HG02763 (cell line): ENCODE measurements at regions not wholly inside any gene's neighbourhood (a gene's known extent, or its start where the extent isn't known, plus 50 kb on each side); places are given as distances from the start of the nearest gene placed in this dataset.
"Not testable (repeated sequence)": the region's sequence is repeated elsewhere in the genome, so short reads cannot be mapped to it uniquely, and the experiment has no call there.

Experiments
- ATAC-seq: cut with Tn5 transposase; IDR thresholded peaks from one replicate; pipeline ENCODE4 v1.9.1; 2021; ENCODE audit warnings: mild to moderate bottlenecking, moderate library complexity; ENCODE audit not compliant: unreplicated experiment

GRCh38 chrX:65331371-65331770, 203.2 kb downstream of the LAS1L start:
- no peak for ATAC-seq

- no peak for ATAC-seq
These were observed 234.3 kb downstream of the LAS1L start for GRCh38 chrX:65300104-65300809.

- not testable (repeated sequence) for ATAC-seq
These were observed 251.7 kb downstream of the LAS1L start for GRCh38 chrX:65282905-65283304.

- ATAC-seq, result no peak
These were observed 261.4 kb downstream of the LAS1L start for GRCh38 chrX:65273152-65273551.

GRCh38 chrX:65266482-65266881, 268.1 kb downstream of the LAS1L start:
- no peak for ATAC-seq

- ATAC-seq, result no peak
These were observed 277.6 kb upstream of the ZC4H2 start for GRCh38 chrX:65253817-65254216.

GRCh38 chrX:65241059-65241721, 264.9 kb upstream of the ZC4H2 start:
- ATAC-seq, result no peak

- no peak for ATAC-seq
These were observed 227.3 kb upstream of the ZC4H2 start for GRCh38 chrX:65203545-65203944.

- ATAC-seq, result no peak
These were observed 220.6 kb upstream of the ZC4H2 start for GRCh38 chrX:65196758-65197360.

- no peak for ATAC-seq
These were observed 219.4 kb upstream of the ZC4H2 start for GRCh38 chrX:65195621-65196020.

- ATAC-seq, result no peak
These were observed 218.3 kb upstream of the ZC4H2 start for GRCh38 chrX:65194547-65194946.

- ATAC-seq, result not testable (repeated sequence)
These were observed 187.1 kb upstream of the ZC4H2 start for GRCh38 chrX:65163325-65163724.

GRCh38 chrX:65148232-65148631, 172.0 kb upstream of the ZC4H2 start:
- ATAC-seq, result no peak

- ATAC-seq, result no peak
These were observed 160.2 kb upstream of the ZC4H2 start for GRCh38 chrX:65136424-65136823.

- no peak for ATAC-seq
These were observed 151.6 kb upstream of the ZC4H2 start for GRCh38 chrX:65127842-65128241.

GRCh38 chrX:65098851-65099250, 122.6 kb upstream of the ZC4H2 start:
- ATAC-seq, result no peak

GRCh38 chrX:65093658-65094057, 117.4 kb upstream of the ZC4H2 start:
- ATAC-seq, result no peak

GRCh38 chrX:65073233-65073632, 97.0 kb upstream of the ZC4H2 start:
- ATAC-seq, result no peak

- no peak for ATAC-seq
These were observed 96.3 kb upstream of the ZC4H2 start for GRCh38 chrX:65072590-65072989.

- not testable (repeated sequence) for ATAC-seq
These were observed 82.4 kb upstream of the ZC4H2 start for GRCh38 chrX:65058626-65059025.

- no peak for ATAC-seq
These were observed 68.8 kb upstream of the ZC4H2 start for GRCh38 chrX:65045001-65045400.

- peak; percentile 29 for ATAC-seq
These were observed 59.2 kb upstream of the ZC4H2 start for GRCh38 chrX:65035446-65035770.
